A549 (cell line): ENCODE measurements at regions not wholly inside any gene's neighbourhood (a gene's known extent, or its start where the extent isn't known, plus 50 kb on each side); places are given as distances from the start of the nearest gene placed in this dataset.

ENCODE experiments used
- ATAC-seq, 2 experiments: fragments of 200-7000 bp in 1 of 2; fragments of >200 bp in 1 of 2; cut with Nextera tagmentation in 1 of 2; cut with Tn5 transposase in 1 of 2; 3 replicates each; pipeline versions ENCODE4 v1.8.0 to v1.9.1; 2018 to 2020; ENCODE audit warnings: mild to moderate bottlenecking in 1 of 2, moderate library complexity in 1 of 2
- CTCF ChIA-PET: fragments of 300-600 bp; sonication (Branson Sonifier 250); formaldehyde crosslinking; extraction: SDS; loops from one replicate; lab custom pipeline; 2021; ENCODE audit warnings: antibody characterized with exemption, inconsistent platforms; lab: Yijun Ruan, JAX
- POLR2A ChIA-PET: fragments of 350-600 bp; formaldehyde crosslinking; extraction: SDS; loops from one replicate; lab custom pipeline; 2021; ENCODE audit warnings: antibody characterized with exemption, inconsistent platforms; lab: Yijun Ruan, JAX
- DNase-seq, 2 experiments: peaks; one replicate each; pipeline versions ENCODE4 v3.0.0 to v3.0.0-alpha.2; 2011 to 2016; ENCODE audit warnings: low read depth in 1 of 2, low spot score in 1 of 2
- FAIRE-seq: peaks from 2 replicates; lab custom pipeline; 2011; peaks lifted over from hg19 to GRCh38; lab: Jason Lieb, UNC
- H3K27ac ChIP-seq, 2 experiments: fragments of >200 bp; sonication (Bioruptor Twin); formaldehyde crosslinking; 3 replicates each; pipeline ENCODE4 v1.5.1; 2016 to 2017
- H3K4me1 ChIP-seq: fragments of >200 bp; sonication (Bioruptor Twin); formaldehyde crosslinking; 3 replicates; pipeline ENCODE4 v1.6.1; 2016
- H3K4me2 ChIP-seq: fragments of >200 bp; sonication (Bioruptor Twin); formaldehyde crosslinking; 3 replicates; pipeline ENCODE4 v1.6.1; 2016
- H3K4me3 ChIP-seq: fragments of >200 bp; sonication (Bioruptor Twin); formaldehyde crosslinking; 3 replicates; pipeline ENCODE4 v1.5.1; 2016
- H3K9me3 ChIP-seq: fragments of >200 bp; sonication (Bioruptor Twin); formaldehyde crosslinking; 3 replicates; pipeline ENCODE4 v1.6.1; 2016
- BHLHE40 ChIP-seq: IDR thresholded peaks from 2 replicates; pipeline ENCODE4 v1.6.1; 2012; ENCODE audit warnings: low read depth, low read length, inconsistent platforms
- CBX2 ChIP-seq: fragments of 200-600 bp; sonication (generic); IDR thresholded peaks from 2 replicates; pipeline ENCODE4 v1.6.1; 2016; ENCODE audit warnings: low read depth, mild to moderate bottlenecking, borderline replicate concordance
- CEBPB ChIP-seq, 2 experiments: fragments of >200 bp in 1 of 2; sonication (Bioruptor Twin) in 1 of 2; formaldehyde crosslinking in 1 of 2; IDR thresholded peaks; 2 replicates each; pipeline ENCODE4 v1.6.1; 2012 to 2016
- CHD2 ChIP-seq: fragments of 150-350 bp; IDR thresholded peaks from 2 replicates; pipeline ENCODE4 v1.6.1; 2014; ENCODE audit warnings: low read length; ENCODE audit not compliant: partially characterized antibody
- E2F6 ChIP-seq: IDR thresholded peaks from 2 replicates; pipeline ENCODE4 v1.6.1; 2012; ENCODE audit warnings: low read depth, borderline replicate concordance
- EHMT2 ChIP-seq: fragments of 200-600 bp; sonication (generic); IDR thresholded peaks from 2 replicates; pipeline ENCODE4 v1.6.1; 2016; ENCODE audit warnings: antibody characterized with exemption, low read depth, mild to moderate bottlenecking, moderate library complexity
- EP300 ChIP-seq, 2 experiments: fragments of >200 bp; sonication (Bioruptor Twin); formaldehyde crosslinking; IDR thresholded peaks; 2 replicates in 1 of 2; 3 replicates in 1 of 2; pipeline ENCODE4 v1.6.1; 2016 to 2017
- HEYL ChIP-seq: fragments of 250-450 bp; sonication (Bioruptor Pico); IDR thresholded peaks from 2 replicates; pipeline ENCODE4 v1.8.0; 2021; ENCODE audit warnings: mild to moderate bottlenecking, moderate library complexity
- HMGXB4 ChIP-seq: fragments of 250-450 bp; sonication (Bioruptor Pico); IDR thresholded peaks from 2 replicates; pipeline ENCODE4 v1.5.0; 2021; ENCODE audit warnings: mild to moderate bottlenecking, moderate library complexity, borderline replicate concordance
- MYC ChIP-seq: IDR thresholded peaks from 2 replicates; pipeline ENCODE4 v1.6.1; 2012; ENCODE audit warnings: mild to moderate bottlenecking, inconsistent platforms, low read length, improper control_type of control experiment, borderline replicate concordance
- NPAS2 ChIP-seq: fragments of 250-450 bp; sonication (Bioruptor Pico); IDR thresholded peaks from 2 replicates; pipeline ENCODE4 v1.8.0; 2022; ENCODE audit warnings: mild to moderate bottlenecking, moderate library complexity, borderline replicate concordance
- NR3C1 ChIP-seq: fragments of >200 bp; sonication (Bioruptor Twin); formaldehyde crosslinking; IDR thresholded peaks from 3 replicates; pipeline ENCODE4 v1.6.1; 2017
- PHF8 ChIP-seq: fragments of 200-600 bp; sonication (generic); IDR thresholded peaks from 2 replicates; pipeline ENCODE4 v1.6.1; 2016; ENCODE audit warnings: low read depth, mild to moderate bottlenecking, antibody characterized with exemption, moderate library complexity, borderline replicate concordance
- RARB ChIP-seq: fragments of 250-450 bp; sonication (Bioruptor Pico); IDR thresholded peaks from 2 replicates; pipeline ENCODE4 v1.8.0; 2021; ENCODE audit warnings: mild to moderate bottlenecking, moderate library complexity
- RCOR1 ChIP-seq: fragments of 150-350 bp; IDR thresholded peaks from 2 replicates; pipeline ENCODE4 v1.6.1; 2014; ENCODE audit warnings: antibody characterized with exemption, low read length, low read depth
- REST ChIP-seq: fragments of 200-600 bp; sonication (generic); IDR thresholded peaks from 2 replicates; pipeline ENCODE4 v1.6.1; 2016; ENCODE audit warnings: antibody characterized with exemption, mild to moderate bottlenecking, moderate library complexity
- SREBF2 ChIP-seq: fragments of 450-650 bp; IDR thresholded peaks from 2 replicates; pipeline ENCODE4 v1.6.1; 2014; ENCODE audit warnings: mild to moderate bottlenecking, moderate library complexity
- WGBS: methylation state at CpG from one replicate; pipeline ENCODE4 v1.1.6; 2017; ENCODE audit errors: missing lambda C conversion rate; 5-methylcytosine and 5-hydroxymethylcytosine counted together

- no peak for TF ChIP-seq CHD2
- TF ChIP-seq HEYL = no peak
Observed at GRCh38 chr2:168338292-168338691, 90.9 kb upstream of the STK39 start (continued).

- H3K4me1 ChIP-seq = no peaks in the 10 kb centered on the region
Observed at GRCh38 chr2:168338803-168339437, 91.5 kb upstream of the STK39 start.

More at GRCh38 chr2:168338803-168339437, 91.5 kb upstream of the STK39 start:
- WGBS = 62% methylated on average over 1 of the region's 1 CpG
- Histone ChIP-seq H3K4me3 (no peak overlapping the region), H3K4me2 (no peak overlapping the region), H3K9me3 (no peaks in the 10 kb centered on the region), H3K27ac (no peak overlapping the region)
- no peak for DNase-seq
- TF ChIP-seq EHMT2 (no peak), E2F6 (no peak), SREBF2 (no peak), BHLHE40 (no peak), EP300 (IDR thresholded peaks at IDR 0.05) (no peak), RCOR1 (no peak), CHD2 (no peak), NPAS2 (CRISPR knock-in tag) (no peak), RARB (CRISPR knock-in tag) (no peak), REST (no peak), NR3C1 (no peak), CBX2 (no peak), CEBPB (IDR thresholded peaks at IDR 0.05) (no peak), HMGXB4 (CRISPR knock-in tag) (no peak), MYC (no peak), PHF8 (no peak)
- ChIA-PET POLR2A (no interaction called here), CTCF (interaction anchor here (1.5 kb wide), 1 partner anchor 11 kb away, joined by 3 read pairs; no protein-coding TSS in a partner anchor)
- no peak for FAIRE-seq
- no peak for ATAC-seq
